Mesothelial cell of epicardium (in vitro differentiated cells): ENCODE measurements at regions not wholly inside any gene's neighbourhood (a gene's known extent, or its start where the extent isn't known, plus 50 kb on each side); places are given as distances from the start of the nearest gene placed in this dataset.

ENCODE experiments used
- DNase-seq, 2 experiments: peaks; one replicate each; pipeline ENCODE4 v3.0.0; 2021; ENCODE audit warnings: low spot score in 2 of 2; ENCODE audit not compliant: unreplicated experiment in 2 of 2
- H3K27ac Mint-ChIP-seq: 2 replicates; pipeline ENCODE4 v1.8.0; 2021; ENCODE audit warnings: mixed read lengths
- H3K27me3 Mint-ChIP-seq: 2 replicates; pipeline ENCODE4 v1.8.0; 2021; ENCODE audit warnings: low read depth, mixed read lengths
- H3K36me3 Mint-ChIP-seq: 2 replicates; pipeline ENCODE4 v1.8.0; 2021; ENCODE audit warnings: mixed read lengths
- H3K4me1 Mint-ChIP-seq: 2 replicates; pipeline ENCODE4 v1.8.0; 2021; ENCODE audit warnings: mixed read lengths
- H3K4me3 Mint-ChIP-seq: 2 replicates; pipeline ENCODE4 v1.8.0; 2021; ENCODE audit warnings: mild to moderate bottlenecking, moderate library complexity, mixed read lengths
- H3K9me3 Mint-ChIP-seq: 2 replicates; pipeline ENCODE4 v1.8.0; 2021; ENCODE audit warnings: mixed read lengths
- TF ChIP-seq, protein P1 (sequence below): fragments of 200-600 bp; sonication (generic); IDR thresholded peaks from one replicate; pipeline ENCODE4 v1.5.0; 2021; ENCODE audit warnings: antibody characterized with exemption; ENCODE audit not compliant: unreplicated experiment

DNA sequence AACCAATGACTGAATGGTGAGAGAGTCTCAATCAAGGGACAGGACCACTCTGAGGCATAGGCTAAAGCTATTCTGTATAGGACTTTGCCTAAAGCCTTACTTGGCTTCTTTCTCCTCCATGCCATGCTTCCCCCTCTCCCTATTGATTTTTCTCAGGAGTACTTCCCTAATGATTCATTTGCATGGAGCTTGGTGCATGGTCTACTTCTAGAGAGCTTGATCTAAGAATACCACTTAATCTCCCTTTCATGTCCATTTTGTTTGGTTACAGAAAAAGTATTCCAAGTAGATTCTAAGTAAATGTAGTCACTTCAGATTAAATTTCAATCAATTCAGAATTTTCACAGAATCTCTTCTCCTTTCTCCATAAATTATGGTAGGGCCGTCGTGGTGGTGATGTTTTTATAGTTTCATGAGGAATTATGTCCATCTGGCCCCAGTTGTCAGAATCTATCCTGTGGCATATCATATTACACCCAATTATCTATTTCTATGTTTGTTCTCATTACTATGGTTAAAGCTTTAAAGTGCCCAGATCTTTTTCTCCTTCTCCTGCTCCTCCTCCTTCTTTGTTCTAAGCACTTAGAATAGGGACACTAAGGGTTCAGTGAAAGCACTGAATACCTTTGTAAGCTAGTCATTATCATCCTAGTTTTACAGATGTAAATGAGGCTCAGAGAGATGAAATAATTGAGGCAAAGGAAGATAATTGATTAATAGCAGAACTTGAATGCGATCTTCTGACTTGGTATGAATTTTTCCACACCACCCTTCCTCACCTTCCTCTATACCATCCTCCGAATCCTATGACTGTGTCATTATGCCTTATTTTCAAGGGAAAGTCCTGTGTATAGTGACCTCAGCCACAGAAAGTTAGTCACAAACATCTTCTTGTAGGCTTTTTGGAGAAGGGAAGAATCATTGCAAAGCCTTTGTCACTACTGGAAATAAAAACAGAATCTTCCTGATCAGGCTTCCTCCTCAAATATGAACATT, 85.6 kb upstream of the ZRANB2 start:
- TF ChIP-seq, protein P1, sequence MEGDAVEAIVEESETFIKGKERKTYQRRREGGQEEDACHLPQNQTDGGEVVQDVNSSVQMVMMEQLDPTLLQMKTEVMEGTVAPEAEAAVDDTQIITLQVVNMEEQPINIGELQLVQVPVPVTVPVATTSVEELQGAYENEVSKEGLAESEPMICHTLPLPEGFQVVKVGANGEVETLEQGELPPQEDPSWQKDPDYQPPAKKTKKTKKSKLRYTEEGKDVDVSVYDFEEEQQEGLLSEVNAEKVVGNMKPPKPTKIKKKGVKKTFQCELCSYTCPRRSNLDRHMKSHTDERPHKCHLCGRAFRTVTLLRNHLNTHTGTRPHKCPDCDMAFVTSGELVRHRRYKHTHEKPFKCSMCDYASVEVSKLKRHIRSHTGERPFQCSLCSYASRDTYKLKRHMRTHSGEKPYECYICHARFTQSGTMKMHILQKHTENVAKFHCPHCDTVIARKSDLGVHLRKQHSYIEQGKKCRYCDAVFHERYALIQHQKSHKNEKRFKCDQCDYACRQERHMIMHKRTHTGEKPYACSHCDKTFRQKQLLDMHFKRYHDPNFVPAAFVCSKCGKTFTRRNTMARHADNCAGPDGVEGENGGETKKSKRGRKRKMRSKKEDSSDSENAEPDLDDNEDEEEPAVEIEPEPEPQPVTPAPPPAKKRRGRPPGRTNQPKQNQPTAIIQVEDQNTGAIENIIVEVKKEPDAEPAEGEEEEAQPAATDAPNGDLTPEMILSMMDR: no peak
- H3K9me3 Mint-ChIP-seq: no peaks in the 10 kb centered on the region
- no peaks in the 10 kb centered on the region for H3K4me1 Mint-ChIP-seq

GRCh38 chr1:71157715-71158114, 76.9 kb upstream of the ZRANB2 start:
- no peaks in the 10 kb centered on the region for H3K4me1 Mint-ChIP-seq
- H3K9me3 Mint-ChIP-seq: peaks cover 7% of the 10 kb centered on the region
- no peak overlapping the region for H3K4me3 Mint-ChIP-seq
- TF ChIP-seq, protein P1: no peak
- no peak overlapping the region for H3K27ac Mint-ChIP-seq
- DNase-seq: no peak
- no peaks in the 10 kb centered on the region for H3K36me3 Mint-ChIP-seq
- H3K27me3 Mint-ChIP-seq: no peaks in the 10 kb centered on the region

More for the DNA sequence above, 85.6 kb upstream of the ZRANB2 start:
- H3K27me3 Mint-ChIP-seq: no peaks in the 10 kb centered on the region
- H3K27ac Mint-ChIP-seq: no peak overlapping the region
- H3K4me3 Mint-ChIP-seq: no peak overlapping the region
- DNase-seq: no peak
- no peaks in the 10 kb centered on the region for H3K36me3 Mint-ChIP-seq

GRCh38 chr1:71157151-71157550, 76.3 kb upstream of the ZRANB2 start:
- H3K4me3 Mint-ChIP-seq: no peak overlapping the region
- H3K9me3 Mint-ChIP-seq: peaks cover 7% of the 10 kb centered on the region
- H3K4me1 Mint-ChIP-seq: no peaks in the 10 kb centered on the region
- no peaks in the 10 kb centered on the region for H3K27me3 Mint-ChIP-seq
- DNase-seq: no peak
- no peaks in the 10 kb centered on the region for H3K36me3 Mint-ChIP-seq
- TF ChIP-seq, protein P1: no peak
- H3K27ac Mint-ChIP-seq: no peak overlapping the region

DNA sequence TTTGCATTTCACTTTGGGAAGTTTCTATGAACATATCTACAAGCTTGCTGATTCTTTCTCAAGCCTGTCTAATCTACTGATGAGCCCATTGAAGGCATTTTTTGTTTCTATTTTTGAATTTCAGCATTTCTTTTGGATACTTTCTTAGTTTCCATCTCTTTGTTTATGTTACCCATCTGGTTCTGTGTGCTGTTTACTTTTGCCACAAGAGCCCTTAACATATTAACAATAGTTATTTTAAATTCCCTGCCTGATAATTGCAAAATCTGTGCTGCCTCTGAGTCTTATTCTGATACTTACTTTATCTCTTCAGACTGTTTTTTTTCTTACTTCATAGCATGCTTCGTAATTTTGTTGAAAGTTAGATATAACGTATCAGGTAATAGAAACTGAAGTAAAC, 75.8 kb upstream of the ZRANB2 start:
- H3K9me3 Mint-ChIP-seq: peaks cover 7% of the 10 kb centered on the region
- H3K27ac Mint-ChIP-seq: no peak overlapping the region
- H3K36me3 Mint-ChIP-seq: no peaks in the 10 kb centered on the region
- H3K27me3 Mint-ChIP-seq: no peaks in the 10 kb centered on the region
- DNase-seq: no peak
- no peaks in the 10 kb centered on the region for H3K4me1 Mint-ChIP-seq
- TF ChIP-seq, protein P1: no peak
- no peak overlapping the region for H3K4me3 Mint-ChIP-seq

GRCh38 chr1:71154429-71154828, 73.6 kb upstream of the ZRANB2 start:
- TF ChIP-seq, protein P1: no peak
- Mint-ChIP-seq H3K27ac (no peak overlapping the region), H3K36me3 (no peaks in the 10 kb centered on the region), H3K9me3 (peaks cover 12% of the 10 kb centered on the region), H3K4me1 (no peaks in the 10 kb centered on the region), H3K27me3 (no peaks in the 10 kb centered on the region), H3K4me3 (no peak overlapping the region)
- no peak for DNase-seq
